ENCODE measurements at regions not wholly inside any gene's neighbourhood (a gene's known extent, or its start where the extent isn't known, plus 50 kb on each side); places are given as distances from the start of the nearest gene placed in this dataset.
"Not testable (repeated sequence)": the region's sequence is repeated elsewhere in the genome, so short reads cannot be mapped to it uniquely, and the experiment has no call there.

DNA sequence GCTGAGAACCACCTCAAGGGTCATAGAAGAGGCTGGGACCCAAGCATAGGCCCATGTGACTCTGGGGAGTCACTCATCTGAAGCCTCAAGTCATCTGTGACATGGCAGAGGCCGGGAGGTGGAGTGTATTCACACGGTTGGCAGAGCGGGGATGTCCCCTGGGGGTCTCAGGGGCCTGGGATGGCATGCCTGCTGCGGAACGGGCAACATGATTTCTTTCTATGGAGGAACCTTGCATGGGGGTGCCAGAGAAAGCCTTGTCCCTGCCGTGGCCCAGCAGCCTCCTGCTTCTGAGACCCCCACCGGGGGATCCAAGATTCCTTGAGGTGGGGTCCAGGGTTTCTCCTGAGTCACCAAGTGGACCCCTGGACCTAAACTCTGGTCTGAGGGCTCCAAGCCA is 173.7 kb upstream of the TPTE start:
- not testable (repeated sequence) for H3K27ac ChIP-seq (ENCODE audit: low read depth); H3K27ac Mint-ChIP-seq; H3F3A ChIP-seq (replicated peaks; ENCODE audit: low read depth); H3K4me1 Mint-ChIP-seq; H3K27me3 ChIP-seq (ENCODE audit: insufficient read depth); DNase-seq (ENCODE audit: low spot score); H3K4me2 ChIP-seq; H4K20me1 ChIP-seq (replicated peaks; ENCODE audit: insufficient read depth); H3K79me2 ChIP-seq (replicated peaks; ENCODE audit: insufficient read depth); H3K9me2 ChIP-seq (ENCODE audit: insufficient read depth); H3K4me1 ChIP-seq (ENCODE audit: insufficient read depth); H2AFZ ChIP-seq; H3K4me3 Mint-ChIP-seq; ATAC-seq
- H3K4me3 ChIP-seq, result peak overlapping the region; percentile 41
- H3K36me3 ChIP-seq (ENCODE audit: insufficient read depth), result peaks cover 41% of the 10 kb centered on the region
- peaks cover 93% of the 10 kb centered on the region for H3K9me3 Mint-ChIP-seq
- peaks cover 13% of the 10 kb centered on the region for H3K27me3 Mint-ChIP-seq (ENCODE audit: insufficient read depth, low read depth, poor library complexity)
- H3K36me3 Mint-ChIP-seq (ENCODE audit: low read depth), result peaks cover 66% of the 10 kb centered on the region

DNA sequence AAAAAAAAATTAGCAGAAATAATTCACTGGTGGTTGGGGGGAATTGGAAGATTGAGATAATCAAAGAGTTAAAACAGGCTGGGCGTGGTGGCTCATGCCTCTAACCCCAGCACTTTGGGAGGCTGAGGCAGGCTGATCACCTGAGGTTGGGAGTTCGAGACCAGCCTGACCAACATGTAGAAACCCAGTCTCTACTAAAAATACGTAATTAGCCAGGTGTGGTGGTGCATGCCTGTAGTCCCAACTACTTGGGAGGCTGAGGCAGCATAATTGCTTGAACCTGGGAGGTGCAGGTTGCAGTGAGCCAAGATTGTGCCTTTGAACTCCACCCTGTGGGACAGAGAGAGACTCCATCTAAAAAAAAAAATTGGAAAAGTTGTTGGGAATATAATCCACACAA is 173.2 kb upstream of the TPTE start:
- H3K4me1 ChIP-seq (ENCODE audit: insufficient read depth); H3K9me2 ChIP-seq (ENCODE audit: insufficient read depth); DNase-seq (ENCODE audit: low spot score); H3K4me3 Mint-ChIP-seq; H3K4me2 ChIP-seq; H3F3A ChIP-seq (replicated peaks; ENCODE audit: low read depth); H4K20me1 ChIP-seq (replicated peaks; ENCODE audit: insufficient read depth); H3K79me2 ChIP-seq (replicated peaks; ENCODE audit: insufficient read depth); H3K27ac ChIP-seq (ENCODE audit: low read depth); ATAC-seq; H2AFZ ChIP-seq; H3K4me3 ChIP-seq; H3K4me1 Mint-ChIP-seq; H3K27ac Mint-ChIP-seq; H3K27me3 ChIP-seq (ENCODE audit: insufficient read depth): not testable (repeated sequence)
- Mint-ChIP-seq H3K9me3 (peaks cover 97% of the 10 kb centered on the region), H3K27me3 (ENCODE audit: insufficient read depth, low read depth, poor library complexity) (peaks cover 13% of the 10 kb centered on the region), H3K36me3 (ENCODE audit: low read depth) (peaks cover 71% of the 10 kb centered on the region)
- H3K36me3 ChIP-seq (ENCODE audit: insufficient read depth), result peaks cover 45% of the 10 kb centered on the region

DNA sequence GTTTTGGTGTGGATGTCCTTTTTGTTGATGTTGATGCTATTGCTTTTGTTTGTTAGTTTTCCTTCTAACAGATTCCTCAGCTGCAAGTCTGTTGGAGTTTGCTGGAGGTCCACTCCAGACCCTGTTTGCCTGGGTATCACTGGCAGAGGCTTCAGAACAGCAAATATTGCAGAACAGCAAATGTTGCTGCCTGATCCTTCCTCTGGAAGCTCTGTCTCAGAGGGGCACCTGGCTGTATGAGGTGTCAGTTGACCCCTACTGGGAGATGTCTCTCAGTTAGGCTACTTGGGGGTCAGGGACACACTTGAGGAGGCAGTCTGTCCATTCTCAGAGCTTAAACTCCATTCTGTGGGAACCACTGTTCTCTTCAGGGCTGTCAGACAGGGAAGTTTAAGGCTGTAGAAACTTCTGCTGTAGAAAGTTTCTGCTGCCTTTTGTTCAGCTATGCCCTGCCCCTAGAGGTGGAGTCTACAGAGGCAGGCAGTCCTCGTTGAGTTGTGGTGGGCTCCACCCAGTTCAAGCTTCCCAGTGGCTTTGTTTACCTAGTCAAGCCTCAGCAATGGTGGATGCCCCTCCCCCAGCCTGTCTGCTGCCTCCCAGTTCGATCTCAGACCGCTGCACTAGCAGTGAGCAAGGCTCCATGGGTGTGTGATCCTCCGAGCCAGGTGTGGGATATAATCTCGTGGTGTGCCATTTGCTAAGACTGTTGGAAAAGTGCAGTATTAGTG is 166.4 kb upstream of the TPTE start:
- H2AFZ ChIP-seq; H3K27me3 ChIP-seq (ENCODE audit: insufficient read depth); H3K4me2 ChIP-seq; H3K9me2 ChIP-seq (ENCODE audit: insufficient read depth); H3F3A ChIP-seq (replicated peaks; ENCODE audit: low read depth); H3K27ac ChIP-seq (ENCODE audit: low read depth); H3K4me1 ChIP-seq (ENCODE audit: insufficient read depth); H3K4me1 Mint-ChIP-seq; H4K20me1 ChIP-seq (replicated peaks; ENCODE audit: insufficient read depth); H3K4me3 Mint-ChIP-seq; DNase-seq (ENCODE audit: low spot score); ATAC-seq; H3K79me2 ChIP-seq (replicated peaks; ENCODE audit: insufficient read depth); H3K4me3 ChIP-seq; H3K27ac Mint-ChIP-seq; H3K27me3 Mint-ChIP-seq (ENCODE audit: insufficient read depth, low read depth, poor library complexity): not testable (repeated sequence)
- peaks cover 41% of the 10 kb centered on the region for H3K36me3 ChIP-seq (ENCODE audit: insufficient read depth)
- Mint-ChIP-seq H3K36me3 (ENCODE audit: low read depth) (peaks cover 70% of the 10 kb centered on the region), H3K9me3 (peaks cover 96% of the 10 kb centered on the region)

DNA sequence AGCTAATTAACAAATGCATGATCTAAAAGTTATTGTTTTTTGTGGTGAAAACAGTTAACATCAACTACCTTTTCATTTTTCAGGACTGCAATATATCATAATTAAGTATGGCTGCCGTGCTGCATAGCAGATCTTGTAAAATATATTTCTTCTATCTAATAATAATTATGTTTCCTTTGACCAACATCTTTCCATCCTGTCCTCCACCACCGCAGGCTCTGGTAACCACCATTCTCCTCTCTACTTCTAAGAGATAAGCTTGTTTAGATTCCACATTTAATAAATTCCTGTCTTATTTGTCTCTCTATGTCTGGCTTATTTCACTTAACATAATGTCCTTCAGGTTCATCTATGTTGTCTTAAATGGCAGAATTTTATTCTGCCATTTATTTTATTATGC is 162.3 kb upstream of the TPTE start:
- H3K27me3 Mint-ChIP-seq (ENCODE audit: insufficient read depth, low read depth, poor library complexity); H3K4me1 Mint-ChIP-seq; H3K4me3 ChIP-seq; DNase-seq (ENCODE audit: low spot score); ATAC-seq; H3K4me3 Mint-ChIP-seq; H3K27ac Mint-ChIP-seq; H3K9me2 ChIP-seq (ENCODE audit: insufficient read depth); H3K79me2 ChIP-seq (replicated peaks; ENCODE audit: insufficient read depth); H3K27ac ChIP-seq (ENCODE audit: low read depth); H3K27me3 ChIP-seq (ENCODE audit: insufficient read depth); H3F3A ChIP-seq (replicated peaks; ENCODE audit: low read depth); H2AFZ ChIP-seq; H3K4me2 ChIP-seq; H3K4me1 ChIP-seq (ENCODE audit: insufficient read depth); H4K20me1 ChIP-seq (replicated peaks; ENCODE audit: insufficient read depth): not testable (repeated sequence)
- H3K9me3 Mint-ChIP-seq, result peaks cover 92% of the 10 kb centered on the region
- peaks cover 63% of the 10 kb centered on the region for H3K36me3 Mint-ChIP-seq (ENCODE audit: low read depth)
- H3K36me3 ChIP-seq (ENCODE audit: insufficient read depth), result peaks cover 30% of the 10 kb centered on the region

DNA sequence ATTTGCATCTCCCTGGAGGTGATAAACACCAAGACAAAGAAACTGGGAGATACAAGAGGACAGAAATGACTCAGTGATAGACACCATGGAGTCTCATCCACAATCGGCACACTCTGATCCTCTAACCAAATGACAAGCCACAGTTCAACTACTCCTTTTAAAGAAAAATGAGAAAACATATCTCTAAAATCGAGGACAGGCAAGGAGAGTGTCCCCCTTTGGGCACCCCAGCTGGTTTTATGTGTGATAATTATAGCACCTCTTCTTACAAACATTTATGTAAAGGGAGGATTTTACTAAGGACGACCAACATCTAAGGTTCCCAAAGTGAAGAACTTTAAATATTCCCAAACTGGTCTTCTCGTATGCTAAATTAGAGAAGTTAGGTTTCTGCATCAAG is 161.5 kb upstream of the TPTE start:
- not testable (repeated sequence) for H3K27me3 Mint-ChIP-seq (ENCODE audit: insufficient read depth, low read depth, poor library complexity); ATAC-seq; DNase-seq (ENCODE audit: low spot score); H3K4me3 Mint-ChIP-seq; H3K4me1 ChIP-seq (ENCODE audit: insufficient read depth); H3K79me2 ChIP-seq (replicated peaks; ENCODE audit: insufficient read depth); H3F3A ChIP-seq (replicated peaks; ENCODE audit: low read depth); H2AFZ ChIP-seq; H3K4me3 ChIP-seq; H3K27ac ChIP-seq (ENCODE audit: low read depth); H4K20me1 ChIP-seq (replicated peaks; ENCODE audit: insufficient read depth); H3K9me2 ChIP-seq (ENCODE audit: insufficient read depth); H3K4me1 Mint-ChIP-seq; H3K27ac Mint-ChIP-seq; H3K27me3 ChIP-seq (ENCODE audit: insufficient read depth); H3K4me2 ChIP-seq
- Mint-ChIP-seq H3K36me3 (ENCODE audit: low read depth) (peaks cover 56% of the 10 kb centered on the region), H3K9me3 (peaks cover 84% of the 10 kb centered on the region)
- peaks cover 30% of the 10 kb centered on the region for H3K36me3 ChIP-seq (ENCODE audit: insufficient read depth)

DNA sequence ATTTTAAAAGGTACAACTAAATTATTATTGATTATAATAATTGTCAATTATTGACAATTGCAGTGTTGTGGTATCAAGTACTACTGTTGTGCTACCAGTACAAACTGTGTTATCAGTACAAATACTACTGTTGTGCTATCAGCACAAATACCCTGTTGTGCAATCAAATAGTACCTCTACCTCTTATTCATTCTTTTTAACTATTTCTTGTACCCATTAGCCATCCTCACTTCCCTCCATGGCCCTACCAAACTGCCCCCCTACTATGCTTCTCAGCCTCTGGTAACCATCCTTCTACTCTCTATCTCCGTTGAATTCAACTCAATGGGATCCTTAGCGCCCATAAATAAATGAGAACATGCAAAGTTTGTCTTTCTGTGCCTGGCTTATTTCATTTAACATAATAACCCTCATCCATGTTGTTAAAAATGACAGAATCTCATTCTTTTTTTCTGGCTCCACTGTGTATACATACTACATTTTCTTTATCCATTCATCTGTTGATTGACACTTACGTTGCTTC is 160.1 kb upstream of the TPTE start:
- H3K4me1 ChIP-seq (ENCODE audit: insufficient read depth); H3F3A ChIP-seq (replicated peaks; ENCODE audit: low read depth); H3K79me2 ChIP-seq (replicated peaks; ENCODE audit: insufficient read depth); H3K4me3 ChIP-seq; H3K27ac Mint-ChIP-seq; H3K27ac ChIP-seq (ENCODE audit: low read depth); H2AFZ ChIP-seq; H3K27me3 Mint-ChIP-seq (ENCODE audit: insufficient read depth, low read depth, poor library complexity); DNase-seq (ENCODE audit: low spot score); ATAC-seq; H3K9me2 ChIP-seq (ENCODE audit: insufficient read depth); H4K20me1 ChIP-seq (replicated peaks; ENCODE audit: insufficient read depth); H3K4me3 Mint-ChIP-seq; H3K27me3 ChIP-seq (ENCODE audit: insufficient read depth); H3K4me1 Mint-ChIP-seq; H3K4me2 ChIP-seq: not testable (repeated sequence)
- Mint-ChIP-seq H3K36me3 (ENCODE audit: low read depth) (peaks cover 45% of the 10 kb centered on the region), H3K9me3 (peaks cover 70% of the 10 kb centered on the region)
- peaks cover 26% of the 10 kb centered on the region for H3K36me3 ChIP-seq (ENCODE audit: insufficient read depth)
